GM21717 (cell line): ENCODE measurements at regions not wholly inside any gene's neighbourhood (a gene's known extent, or its start where the extent isn't known, plus 50 kb on each side); places are given as distances from the start of the nearest gene placed in this dataset.
"Not testable (repeated sequence)": the region's sequence is repeated elsewhere in the genome, so short reads cannot be mapped to it uniquely, and the experiment has no call there.

ENCODE experiments used
- ATAC-seq: cut with Tn5 transposase; IDR thresholded peaks from one replicate; pipeline ENCODE4 v1.9.1; 2021; ENCODE audit warnings: mild to moderate bottlenecking, moderate library complexity; ENCODE audit not compliant: unreplicated experiment

- no peak for ATAC-seq
Measured at GRCh38 chr20:47440857-47441773, 60.6 kb upstream of the NCOA3 start.

- no peak for ATAC-seq
Measured at GRCh38 chr20:47441774-47442150, 59.9 kb upstream of the NCOA3 start.

GRCh38 chr20:47443060-47443459 is 58.6 kb upstream of the NCOA3 start:
- not testable (repeated sequence) for ATAC-seq

- ATAC-seq = no peak
Measured at GRCh38 chr20:47444584-47444983, 57.1 kb upstream of the NCOA3 start.

- no peak for ATAC-seq
Measured at GRCh38 chr20:47445291-47445690, 56.4 kb upstream of the NCOA3 start.

- ATAC-seq = not testable (repeated sequence)
Measured at GRCh38 chr20:47447350-47448296, 54.1 kb upstream of the NCOA3 start.

GRCh38 chr20:47448429-47448828 is 53.3 kb upstream of the NCOA3 start:
- no peak for ATAC-seq

- ATAC-seq = no peak
Measured at GRCh38 chr20:47451602-47451904, 50.1 kb upstream of the NCOA3 start.
